Left hindlimb (tissue), 1 donor: ENCODE measurements at regions not wholly inside any gene's neighbourhood (a gene's known extent, or its start where the extent isn't known, plus 50 kb on each side); places are given as distances from the start of the nearest gene placed in this dataset.

Experiments
- DNase-seq: peaks from one replicate; pipeline ENCODE4 v3.0.0-alpha.2; 2018

DNA sequence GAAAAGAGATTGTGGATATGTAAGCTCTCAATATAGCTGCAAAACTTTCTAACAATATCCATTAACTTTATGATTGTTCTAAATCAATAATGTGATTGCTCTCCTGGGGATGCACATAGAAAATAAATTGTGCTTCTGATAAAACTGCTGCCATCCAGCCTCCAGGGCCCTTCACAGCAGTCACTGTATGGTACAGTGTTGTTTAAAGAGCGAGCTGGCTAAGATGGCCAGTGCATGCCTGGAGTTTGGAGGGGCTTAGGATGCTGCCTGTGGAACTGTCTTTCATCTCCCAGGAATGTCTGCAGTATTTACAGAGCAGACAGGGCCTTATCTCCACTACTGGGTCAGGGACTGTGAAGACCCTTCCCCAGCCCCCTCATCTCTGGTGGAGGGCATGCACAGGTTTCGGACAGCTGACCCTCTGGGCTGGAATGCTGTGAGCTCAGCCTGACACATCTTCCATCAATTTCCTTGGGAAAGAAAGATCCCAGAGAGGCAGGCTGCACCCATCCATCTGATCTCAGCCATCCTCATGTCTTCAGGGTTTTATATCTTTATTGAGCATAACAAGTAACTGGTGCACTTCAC is 137.0 kb downstream of the PLPP3 start:
- no peak for DNase-seq

DNA sequence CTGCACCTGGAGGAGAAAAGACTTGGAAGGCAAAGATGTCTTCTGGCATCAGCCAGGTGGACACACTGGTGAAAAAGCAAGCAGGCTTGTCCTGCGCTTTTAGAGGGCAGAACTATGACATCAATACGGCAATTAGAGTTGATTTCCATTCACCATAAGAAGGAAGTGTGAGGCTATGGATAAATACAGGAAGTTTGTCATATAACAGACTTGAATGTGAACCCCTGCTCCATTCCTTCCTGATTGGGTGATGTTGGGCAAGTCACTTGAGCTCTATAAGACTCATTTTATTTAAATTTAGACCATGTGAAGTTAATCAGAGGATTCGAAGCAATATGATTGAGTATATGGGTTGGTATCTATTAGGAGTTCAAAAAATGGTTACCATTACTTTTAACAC is 137.8 kb downstream of the PLPP3 start:
- DNase-seq = no peak

DNA sequence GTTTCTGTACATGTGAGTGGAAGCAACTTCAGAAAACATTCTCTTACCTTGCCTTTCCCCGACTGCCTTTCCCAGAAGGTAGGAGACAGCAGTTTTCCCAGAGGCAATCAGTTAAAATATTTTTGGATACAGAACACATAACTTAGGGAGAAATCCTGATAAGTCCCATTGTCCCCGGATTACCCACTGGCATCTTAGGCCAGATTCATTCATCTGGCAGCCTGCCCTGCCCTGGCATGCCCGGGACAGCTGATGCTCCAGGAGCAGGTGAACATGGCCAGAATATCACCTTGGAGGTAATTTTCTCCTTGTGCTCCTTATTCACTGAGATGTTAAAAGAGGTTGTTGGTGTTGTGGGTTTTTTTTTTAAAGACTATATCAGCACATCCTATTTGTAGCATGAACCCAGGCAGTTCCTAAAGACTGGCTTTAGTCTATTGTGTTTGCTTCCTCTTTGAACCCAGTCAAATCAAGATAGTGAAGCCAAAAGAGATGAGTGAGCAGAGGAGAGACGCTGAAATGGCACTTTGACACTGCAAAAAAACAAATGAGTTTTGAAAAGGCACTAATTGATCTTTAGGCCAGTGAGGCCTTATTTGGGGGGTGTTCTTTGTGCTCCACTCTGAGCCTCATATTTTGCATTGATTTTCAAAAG is 139.6 kb downstream of the PLPP3 start:
- no peak for DNase-seq

DNA sequence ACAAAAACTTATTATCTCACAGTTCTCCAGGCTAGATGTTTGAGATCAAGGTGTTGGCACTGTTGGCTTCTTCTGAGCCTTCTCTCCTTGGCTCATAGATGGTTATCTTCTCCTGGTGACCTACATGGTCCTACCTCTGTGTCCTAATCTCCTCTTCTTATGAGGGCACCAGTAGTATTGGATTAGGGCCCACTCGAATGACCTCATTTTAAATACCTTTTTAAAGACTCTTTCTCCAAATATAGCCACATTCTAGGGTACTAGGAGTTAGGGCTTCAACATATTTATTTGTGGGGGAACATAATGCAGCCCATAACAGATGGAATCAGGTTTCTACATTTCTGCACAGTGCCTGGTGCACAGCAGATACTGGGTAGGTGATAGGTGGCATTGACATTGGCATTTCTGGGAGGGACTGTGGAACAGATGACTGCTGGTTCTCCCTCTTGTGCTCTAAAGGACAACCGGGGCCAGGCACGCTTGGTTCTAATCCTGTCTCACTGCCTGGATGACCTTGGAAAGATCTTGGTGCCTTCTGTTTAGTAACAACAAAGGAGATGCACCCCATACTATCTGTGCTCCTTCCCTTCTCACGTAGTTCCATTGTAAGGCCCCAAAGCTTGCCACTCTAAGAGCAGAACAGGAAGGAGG is 140.3 kb downstream of the PLPP3 start:
- no peak for DNase-seq

DNA sequence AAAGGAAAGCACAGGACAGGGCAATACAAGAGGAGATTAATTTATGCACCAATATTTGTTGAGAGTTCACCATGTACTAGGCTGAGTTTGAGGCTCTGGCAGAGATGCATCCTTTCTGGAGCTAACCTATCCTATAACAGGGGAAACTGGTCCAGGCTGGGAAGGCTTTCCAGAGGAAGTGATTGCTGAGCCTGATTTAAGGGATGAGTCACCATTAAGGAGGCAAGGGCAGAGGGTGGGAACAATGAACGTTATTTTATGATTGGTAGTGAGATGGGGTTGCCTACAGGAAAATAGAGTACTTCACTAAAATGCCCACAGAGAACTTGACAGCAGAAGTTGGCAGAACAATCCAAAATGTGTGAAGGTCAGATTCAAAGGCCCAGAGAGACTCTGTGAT is 141.4 kb downstream of the PLPP3 start:
- no peak for DNase-seq

DNA sequence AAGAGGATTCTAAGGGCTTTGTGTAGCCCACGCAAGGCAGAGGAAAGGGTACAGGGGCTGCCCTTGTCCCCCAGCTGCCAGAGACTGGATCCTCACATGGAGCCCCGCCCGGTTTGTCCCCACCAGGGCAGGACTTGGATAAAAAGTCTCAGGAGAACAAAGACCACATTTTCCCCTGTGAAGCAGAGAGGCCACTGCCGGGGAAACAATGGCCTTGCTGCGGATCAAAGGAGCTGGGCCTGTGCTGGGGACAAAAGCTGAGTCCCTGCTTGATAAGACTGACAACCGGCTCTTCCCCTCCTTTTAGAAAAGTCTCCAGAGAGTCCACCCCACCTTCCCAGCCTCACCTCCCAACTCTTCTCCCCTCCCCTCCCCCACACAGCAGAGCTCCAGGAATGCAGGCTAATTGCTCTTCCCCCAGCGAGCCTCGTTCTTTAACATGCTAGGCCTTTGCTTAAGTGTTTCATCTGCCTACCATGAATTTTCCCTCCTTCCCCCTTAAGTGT is 142.4 kb downstream of the PLPP3 start:
- no peak for DNase-seq

DNA sequence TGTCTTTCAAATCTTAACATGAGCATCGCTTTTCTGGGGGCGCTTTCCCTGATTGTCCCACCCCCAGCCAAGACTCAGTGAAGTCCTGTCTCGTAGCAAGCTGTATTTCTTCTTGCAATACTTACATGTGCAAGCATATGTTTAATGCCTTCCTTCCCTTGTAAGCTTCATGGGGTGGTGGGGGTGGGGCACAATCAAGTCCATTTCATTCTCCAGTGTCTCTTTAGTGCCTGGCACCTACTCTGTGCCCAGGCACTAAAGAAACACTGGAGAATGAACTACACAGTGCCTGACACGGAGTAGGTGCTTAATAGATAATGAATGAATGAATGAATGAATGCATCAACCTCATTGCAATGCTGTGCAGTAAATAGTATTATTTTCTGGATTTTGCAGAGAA is 143.1 kb downstream of the PLPP3 start:
- DNase-seq = no peak

DNA sequence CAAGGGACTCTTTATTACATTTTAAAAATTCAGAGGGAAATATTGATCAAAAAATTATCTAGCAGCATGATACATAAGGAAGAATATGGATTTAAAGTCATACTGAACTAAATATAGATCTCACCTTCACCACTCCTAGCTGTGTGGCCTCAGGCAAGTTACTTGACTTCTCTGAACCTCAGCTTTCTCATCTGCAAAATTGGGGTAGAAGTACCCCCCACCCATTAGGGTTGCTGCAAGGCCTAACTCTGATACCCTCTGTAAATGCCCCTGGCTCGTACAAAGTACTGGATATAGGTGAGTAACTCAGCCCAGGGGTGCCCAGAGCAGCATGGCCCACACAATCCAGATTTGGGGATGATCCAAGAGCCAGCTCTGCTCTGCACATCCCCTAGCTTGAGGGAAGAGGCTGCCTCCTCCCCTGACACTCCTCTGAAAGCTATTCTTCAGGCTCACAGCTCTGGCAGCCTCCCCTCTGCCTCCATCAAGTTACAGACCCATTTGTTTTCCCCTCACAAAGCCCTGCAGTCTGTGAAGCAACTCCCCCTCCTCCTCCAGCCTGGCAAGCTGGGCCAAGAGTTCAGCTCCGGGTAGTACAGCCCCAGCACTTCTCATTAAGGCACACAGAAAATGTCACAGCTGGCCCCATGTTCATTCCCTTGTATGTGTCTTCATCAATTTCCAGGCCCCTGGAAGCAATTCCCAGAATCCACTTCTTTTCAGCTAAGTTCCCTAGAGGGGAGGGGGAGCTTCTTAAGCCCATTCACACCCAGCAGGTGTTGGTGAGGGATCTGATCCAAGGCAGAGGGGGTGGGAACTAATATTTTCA is 143.7 kb downstream of the PLPP3 start:
- peak; percentile 47 for DNase-seq

DNA sequence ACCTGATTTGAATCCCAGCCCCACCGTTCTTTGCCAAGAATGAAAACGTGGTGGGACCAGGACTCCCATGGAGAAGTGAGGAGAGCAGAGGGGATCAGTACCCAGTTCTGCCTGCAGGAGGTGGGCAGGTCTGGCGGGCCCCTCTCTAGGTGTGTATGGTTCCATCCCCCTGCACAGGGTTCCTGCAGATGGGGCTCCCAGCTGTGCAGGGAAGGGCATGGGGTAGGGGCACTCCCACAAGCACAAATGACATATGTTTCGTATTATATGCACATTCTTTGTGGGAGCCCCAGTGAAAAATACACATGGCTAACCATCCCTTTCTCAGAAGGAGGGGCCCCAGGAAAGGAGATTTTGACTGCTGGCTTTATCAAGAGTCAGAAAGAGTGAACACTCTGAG is 144.6 kb downstream of the PLPP3 start:
- DNase-seq = no peak

DNA sequence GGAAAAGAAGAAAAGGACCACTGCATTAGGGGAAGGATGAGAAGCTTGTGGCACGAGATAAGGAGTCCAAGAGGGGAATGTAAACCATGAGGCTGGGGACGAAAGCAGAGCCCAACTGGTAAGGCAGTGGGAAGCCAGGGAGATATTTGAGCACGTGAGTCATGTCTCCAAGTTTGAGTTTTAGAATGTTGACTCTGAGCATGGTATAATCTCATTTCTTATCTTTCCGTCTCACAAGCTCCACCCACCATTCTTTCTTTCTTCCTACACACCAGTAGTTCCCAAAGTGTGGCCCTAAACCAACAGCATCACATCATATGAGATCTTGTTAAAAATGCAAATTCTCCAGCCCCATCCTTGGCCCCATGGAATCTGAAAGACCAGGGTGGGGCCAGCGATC is 145.3 kb downstream of the PLPP3 start:
- no peak for DNase-seq

DNA sequence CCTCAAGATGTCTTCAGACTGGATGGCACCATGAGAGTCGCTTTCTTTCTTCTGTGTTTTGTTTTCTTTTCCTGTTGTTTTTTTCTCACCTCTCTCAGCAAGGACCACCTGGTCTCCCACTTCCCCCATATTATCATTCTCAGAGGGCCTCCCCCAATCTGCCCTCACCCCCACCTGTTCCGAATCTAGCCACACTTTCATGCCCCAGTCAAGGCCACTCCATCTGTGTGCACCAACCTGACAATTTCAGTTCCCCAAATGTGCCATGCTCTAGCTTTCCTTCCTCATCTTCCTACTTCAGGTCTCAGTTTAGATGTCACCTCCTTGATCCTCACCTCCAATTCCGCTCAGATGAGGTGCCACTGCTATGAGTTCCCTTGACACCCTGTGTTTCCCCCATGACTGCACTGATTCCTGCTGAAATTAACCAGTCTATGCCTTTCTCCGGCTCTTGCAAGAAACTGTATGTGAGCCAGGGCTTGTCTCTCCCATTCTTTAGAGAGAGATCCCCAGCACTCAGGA is 146.2 kb downstream of the PLPP3 start:
- DNase-seq = no peak

DNA sequence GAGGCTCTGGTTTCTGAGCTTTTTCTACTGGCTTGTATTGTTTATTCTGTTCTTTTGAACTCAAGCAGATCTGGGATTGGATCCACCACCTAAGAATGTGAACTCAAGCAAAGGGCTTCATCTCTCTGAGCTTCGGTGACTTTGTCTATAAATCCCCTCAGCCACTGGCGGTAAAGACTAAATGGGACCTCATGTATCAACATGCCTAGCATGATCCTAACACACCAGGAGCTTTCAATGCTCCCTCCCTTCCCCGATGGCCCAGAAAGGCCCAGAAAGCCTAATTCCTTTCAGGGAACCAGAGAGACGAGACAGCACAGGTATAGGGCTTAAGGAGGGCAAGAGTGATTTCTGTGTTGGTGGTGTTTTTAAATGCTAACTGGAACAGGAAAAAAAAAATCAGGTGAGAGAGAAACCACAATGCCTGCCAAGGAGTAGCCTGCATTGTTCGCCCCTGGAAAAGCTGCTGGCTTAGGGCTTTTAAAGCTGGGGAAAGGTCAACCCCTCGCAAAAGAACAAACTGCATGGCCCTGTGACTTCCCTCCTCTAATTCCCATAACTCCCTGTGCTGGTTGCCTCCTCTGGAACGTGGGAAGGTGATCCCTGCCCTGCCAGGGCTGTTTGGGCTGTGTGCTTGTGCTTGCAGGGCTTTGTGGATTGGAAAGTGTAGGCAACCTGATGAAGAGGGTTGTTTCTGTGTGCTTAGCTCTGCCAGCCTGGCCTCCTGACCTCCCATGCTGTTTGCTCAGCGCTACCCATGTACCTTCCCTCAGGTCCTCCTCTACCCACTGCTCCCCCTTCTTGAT is 147.0 kb downstream of the PLPP3 start:
- DNase-seq = no peak

DNA sequence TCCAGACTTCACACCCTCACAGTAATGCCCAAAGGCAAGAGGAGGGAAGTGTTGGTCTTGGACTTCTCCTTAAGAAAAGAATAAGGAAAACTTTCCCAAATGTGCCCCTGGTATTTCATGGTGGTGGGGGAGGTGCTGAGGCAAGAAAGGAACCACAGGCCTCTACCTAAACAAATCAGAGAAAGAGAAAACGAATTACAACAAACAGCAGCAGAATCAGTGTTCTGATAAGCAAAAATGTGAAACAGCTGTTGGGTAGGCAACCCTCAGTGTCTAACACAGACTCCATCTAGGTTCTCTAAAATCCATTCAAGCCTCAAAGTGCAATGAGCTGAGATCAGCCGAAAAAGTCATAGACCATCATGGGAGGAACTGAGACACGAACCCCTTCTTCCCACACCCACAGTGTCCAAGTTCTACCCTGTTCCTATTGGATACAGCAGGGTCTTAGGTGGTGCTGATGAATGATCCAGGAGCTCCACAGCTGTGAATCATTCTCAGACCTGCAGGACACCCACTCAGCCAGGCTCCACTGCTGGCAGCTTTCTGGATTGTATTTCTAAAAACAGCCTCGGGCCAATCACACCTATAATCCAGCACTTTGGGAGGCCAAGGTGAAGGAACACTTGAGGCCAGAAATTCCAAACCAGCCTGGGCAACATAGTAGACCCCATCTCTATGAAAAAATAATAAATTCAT is 149.1 kb downstream of the PLPP3 start:
- DNase-seq = no peak

DNA sequence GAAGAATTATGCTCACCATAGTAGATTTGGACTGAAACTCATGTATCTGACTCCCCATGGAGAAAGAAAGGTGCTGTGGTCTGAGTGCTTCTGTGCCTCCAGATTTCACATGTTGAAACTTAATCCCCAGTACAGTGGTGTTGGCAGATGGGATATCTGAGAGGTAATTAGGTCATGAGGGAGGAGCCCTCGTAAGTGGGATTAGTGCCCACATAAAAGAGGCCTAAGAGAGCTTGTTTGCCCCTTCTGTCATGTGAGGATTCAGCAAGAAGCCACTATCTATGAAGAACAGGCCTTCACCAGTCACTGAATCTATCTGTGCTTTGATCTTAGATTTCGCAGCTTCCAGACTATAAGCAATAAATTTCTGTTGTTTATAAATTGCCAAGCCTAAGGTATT is 150.1 kb downstream of the PLPP3 start:
- no peak for DNase-seq

DNA sequence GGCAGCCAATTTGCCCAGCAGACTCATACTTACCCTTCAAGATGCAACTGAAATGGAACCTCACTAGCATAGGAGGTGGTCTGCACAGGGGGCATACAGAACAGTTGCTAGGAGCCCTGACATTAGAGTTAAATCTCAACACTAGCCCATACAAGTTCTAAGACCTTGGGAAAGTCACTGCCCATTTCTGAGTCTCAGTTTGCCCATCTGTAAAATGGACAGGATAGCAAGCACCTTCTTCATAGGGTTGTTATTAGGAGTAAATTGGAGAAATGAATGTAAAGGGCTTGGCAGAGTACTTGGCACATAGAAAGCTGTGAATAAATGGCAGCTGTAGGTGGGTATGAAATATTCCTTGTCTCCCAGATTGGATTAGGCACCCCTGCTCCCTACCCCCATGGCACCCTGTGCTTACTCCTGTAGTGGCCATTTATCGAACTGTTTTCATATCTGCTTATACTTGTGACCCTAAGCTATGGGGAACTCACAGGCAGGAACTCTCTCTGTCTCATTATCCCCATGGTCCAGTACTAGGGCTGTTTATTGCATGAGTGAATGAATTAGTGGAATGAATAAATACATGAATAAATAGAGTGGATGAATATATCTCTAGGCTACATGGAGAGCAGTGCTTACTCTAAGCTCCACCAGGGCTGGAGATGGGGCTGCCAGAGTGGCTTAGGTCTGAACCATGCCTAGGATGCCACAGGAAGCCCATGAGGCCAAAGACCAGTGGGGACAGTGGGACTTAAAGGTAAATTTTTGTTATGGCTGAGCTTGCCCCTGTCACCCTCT is 152.6 kb downstream of the PLPP3 start:
- DNase-seq = no peak

DNA sequence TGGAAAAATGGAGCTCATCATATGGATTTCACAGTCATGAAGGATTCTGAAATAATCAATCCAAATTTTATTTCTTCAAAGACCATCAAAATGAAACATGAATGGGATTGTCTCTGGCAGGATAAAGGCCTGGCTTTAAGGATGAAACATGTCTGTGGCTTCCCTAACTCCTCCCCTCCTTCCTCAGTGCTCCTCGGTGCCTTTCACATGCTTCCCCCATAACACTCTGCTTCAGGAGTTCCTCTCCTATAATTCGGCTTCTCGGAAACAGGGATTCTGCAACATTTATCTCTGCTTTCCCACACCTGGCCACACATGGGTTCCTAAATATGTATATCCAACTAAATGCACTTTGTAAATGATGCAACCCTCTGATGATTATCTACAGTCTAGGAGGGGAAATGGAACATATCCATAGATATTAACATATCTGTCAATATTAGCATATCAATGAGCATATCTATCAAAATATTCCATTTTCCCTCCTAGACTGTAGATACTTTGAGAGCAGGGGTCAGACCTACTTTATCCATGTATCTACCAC is 153.8 kb downstream of the PLPP3 start:
- no peak for DNase-seq

DNA sequence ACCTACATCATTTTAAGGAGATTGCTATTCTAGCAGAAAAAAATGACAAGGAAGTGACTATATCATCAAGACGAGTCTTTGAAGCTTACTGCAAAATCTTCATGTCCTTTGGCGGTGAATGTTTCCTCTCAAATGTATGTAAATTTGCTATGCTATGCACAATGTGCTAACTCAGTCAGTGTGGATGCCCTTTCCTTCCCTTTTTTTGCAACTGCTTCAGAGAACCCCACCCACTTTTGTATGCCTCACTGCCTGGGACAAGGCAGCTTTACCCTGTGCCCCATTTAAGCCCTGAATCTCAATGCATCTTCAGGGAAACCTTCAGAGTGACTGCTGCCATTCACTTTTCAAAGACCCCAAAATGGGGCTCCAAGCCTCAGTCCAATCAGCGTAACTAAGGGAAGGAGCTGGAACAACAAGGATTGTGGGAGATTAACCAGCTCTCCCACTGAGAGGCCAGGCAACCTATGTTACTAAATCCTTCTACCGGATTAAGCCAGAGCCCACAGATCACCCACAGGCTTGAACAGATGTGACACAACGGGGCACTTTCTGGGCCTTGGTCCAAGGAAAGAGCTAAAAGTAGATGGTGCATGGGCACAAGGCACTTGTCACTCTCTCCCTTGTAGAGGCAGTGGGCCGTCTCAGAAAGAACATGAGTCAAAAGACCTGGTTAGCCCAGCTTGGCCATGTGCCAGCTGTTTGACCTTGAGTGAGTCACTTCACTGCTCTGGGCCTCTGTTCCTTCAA is 154.4 kb downstream of the PLPP3 start:
- DNase-seq = no peak

DNA sequence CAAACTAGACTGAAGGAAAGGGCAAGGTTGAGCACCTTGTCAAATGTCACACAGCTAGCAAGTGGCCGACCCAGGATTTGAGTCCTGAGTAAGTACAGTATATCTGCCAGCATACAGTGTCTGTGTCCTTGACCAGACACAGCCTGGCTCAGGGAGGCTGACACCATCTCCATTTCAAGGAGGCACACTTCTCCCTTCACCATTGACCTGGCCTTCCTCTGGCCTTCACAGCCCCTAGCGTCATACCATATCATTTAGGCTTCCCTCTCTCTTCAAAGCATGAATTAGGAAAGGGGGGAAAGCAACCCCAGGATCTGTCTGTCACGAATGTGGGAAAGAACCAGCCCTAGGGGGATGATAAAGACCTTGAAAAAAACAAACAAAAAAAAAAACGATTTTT is 155.6 kb downstream of the PLPP3 start:
- no peak for DNase-seq

DNA sequence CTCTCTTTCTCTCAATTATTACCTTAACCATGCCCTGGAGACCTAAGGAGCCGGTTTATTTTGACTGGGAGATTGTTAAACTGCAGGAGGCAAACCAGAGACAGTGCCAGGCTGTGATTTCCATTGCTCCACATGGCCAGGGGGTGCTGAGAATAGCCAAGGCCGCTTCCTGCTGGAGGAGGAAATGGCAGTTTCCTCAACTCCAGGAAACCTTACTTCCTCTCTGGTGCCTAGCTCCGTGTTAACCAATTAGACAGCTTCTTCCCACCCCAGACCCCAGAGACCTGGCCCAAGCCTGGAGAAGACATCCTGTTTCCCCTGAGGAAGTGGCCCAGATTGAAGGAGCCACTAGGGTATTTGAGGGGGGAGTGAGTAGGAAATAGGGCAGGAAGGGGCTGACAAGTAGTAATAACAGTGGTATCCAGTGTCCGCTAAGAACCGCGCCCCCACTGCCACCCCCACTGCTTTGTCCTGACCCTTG is 161.2 kb downstream of the PLPP3 start:
- peak; percentile 35 for DNase-seq

DNA sequence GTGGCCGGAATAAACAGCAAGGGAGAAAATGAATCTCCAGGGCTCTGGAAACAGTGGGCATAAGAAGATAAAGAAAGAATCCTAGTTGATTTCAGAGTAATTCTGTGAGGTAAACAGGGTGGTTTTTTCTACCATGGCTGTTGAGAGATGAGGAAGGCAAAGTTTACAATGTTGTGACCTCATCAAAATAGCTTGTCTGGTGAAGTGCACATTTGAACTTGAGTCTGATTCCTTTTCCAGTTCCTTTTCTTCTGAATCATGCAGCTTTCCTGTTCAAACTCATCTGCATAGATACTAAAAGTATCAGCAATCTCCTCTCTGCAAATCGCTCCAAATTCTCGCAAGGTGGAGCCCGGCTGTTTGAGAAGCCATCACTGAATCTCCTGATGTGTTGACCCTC is 161.7 kb downstream of the PLPP3 start:
- DNase-seq = no peak
